OCI-LY3 (cell line): ENCODE measurements at regions not wholly inside any gene's neighbourhood (a gene's known extent, or its start where the extent isn't known, plus 50 kb on each side); places are given as distances from the start of the nearest gene placed in this dataset.

Experiments used
- H2AFZ ChIP-seq: fragments of 200-600, 300-600 bp; shearing (Covaris generic); 2 replicates; pipeline ENCODE4 v1.6.0; 2014; ENCODE audit warnings: antibody characterized with exemption, low read depth, low read length
- H3K27ac ChIP-seq: fragments of 200-600, 300-600 bp; sonication (generic); 2 replicates; pipeline ENCODE4 v1.5.1; 2014; ENCODE audit warnings: mild to moderate bottlenecking, low read length, moderate library complexity, mixed read lengths
- H3K27me3 ChIP-seq: fragments of 200-600, 300-600 bp; sonication (generic); 2 replicates; pipeline ENCODE4 v1.6.1; 2014; ENCODE audit warnings: low read depth, low read length, mixed read lengths
- H3K36me3 ChIP-seq: fragments of 200-600, 300-600 bp; sonication (generic); replicated peaks from 2 replicates; pipeline ENCODE3; 2014; ENCODE audit warnings: low read depth, low read length, mixed read lengths
- H3K4me1 ChIP-seq: fragments of 300-600, 200-600 bp; sonication (generic); 2 replicates; pipeline ENCODE4 v1.6.1; 2014; ENCODE audit warnings: low read length, mixed read lengths
- H3K4me2 ChIP-seq: fragments of 200-600, 300-600 bp; sonication (generic); 2 replicates; pipeline ENCODE4 v1.6.1; 2014; ENCODE audit warnings: low read length, mixed read lengths
- H3K4me3 ChIP-seq: fragments of 300-600, 200-600 bp; sonication (generic); 2 replicates; pipeline ENCODE4 v1.5.1; 2014; ENCODE audit warnings: antibody characterized with exemption, mild to moderate bottlenecking, low read length, moderate library complexity
- H3K79me2 ChIP-seq: fragments of 300-600, 200-600 bp; shearing (Covaris generic); 2 replicates; pipeline ENCODE4 v1.6.1; 2014; ENCODE audit warnings: mild to moderate bottlenecking, low read length, mixed read lengths
- H3K9ac ChIP-seq: fragments of 300-600, 200-600 bp; shearing (Covaris generic); 2 replicates; pipeline ENCODE4 v1.6.0; 2014; ENCODE audit warnings: mild to moderate bottlenecking, low read length, moderate library complexity
- H3K9me3 ChIP-seq: fragments of 200-600, 300-600 bp; shearing (Covaris generic); 2 replicates; pipeline ENCODE4 v1.6.1; 2014; ENCODE audit warnings: low read length, mixed read lengths; ENCODE audit not compliant: insufficient read depth
- H4K20me1 ChIP-seq: fragments of 200-600, 300-600 bp; sonication (generic); 2 replicates; pipeline ENCODE4 v1.6.1; 2016; ENCODE audit warnings: low read length, mixed read lengths; ENCODE audit not compliant: insufficient read depth
- EZH2phosphoT487 ChIP-seq: fragments of 200-600 bp; shearing (Covaris generic); IDR thresholded peaks from 2 replicates; pipeline ENCODE4 v1.6.1; 2018; ENCODE audit warnings: antibody characterized with exemption, mixed run types, low read depth
- TF ChIP-seq, protein P1 (sequence below): fragments of 200-600, 300-600 bp; sonication (generic); IDR thresholded peaks from 2 replicates; pipeline ENCODE4 v1.5.1; 2014; ENCODE audit warnings: antibody characterized with exemption, low read length, low read depth

DNA sequence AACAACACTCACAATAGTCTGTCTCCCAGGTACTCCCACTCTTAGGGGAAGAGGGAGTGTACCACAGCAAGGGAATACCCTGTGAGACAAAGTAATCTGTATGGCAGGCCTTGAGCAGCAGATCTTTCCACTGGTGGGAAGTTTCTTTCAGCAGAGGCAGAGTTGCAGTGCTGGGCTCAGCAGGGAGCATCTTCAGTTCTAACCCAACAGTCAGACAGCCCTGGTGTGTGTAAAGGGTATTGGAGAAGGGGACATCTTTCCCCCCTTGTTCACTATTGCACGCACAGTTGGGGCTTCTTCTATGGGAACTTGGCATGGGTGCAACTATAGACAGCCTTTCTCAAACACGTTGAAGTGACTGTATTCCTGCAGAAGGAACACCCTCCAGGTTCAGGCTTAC lies 159.4 kb upstream of the DPT start:
- H3K9ac ChIP-seq: no peak overlapping the region
- H3K36me3 ChIP-seq: no peaks in the 10 kb centered on the region
- no peaks in the 10 kb centered on the region for H3K79me2 ChIP-seq
- H3K27ac ChIP-seq: no peak overlapping the region
- H3K27me3 ChIP-seq: no peaks in the 10 kb centered on the region
- H3K4me2 ChIP-seq: no peak overlapping the region
- H4K20me1 ChIP-seq: no peaks in the 10 kb centered on the region
- H2AFZ ChIP-seq: no peak overlapping the region
- no peaks in the 10 kb centered on the region for H3K9me3 ChIP-seq
- no peaks in the 10 kb centered on the region for H3K4me1 ChIP-seq
- TF ChIP-seq EZH2phosphoT487: no peak
- TF ChIP-seq, protein P1, sequence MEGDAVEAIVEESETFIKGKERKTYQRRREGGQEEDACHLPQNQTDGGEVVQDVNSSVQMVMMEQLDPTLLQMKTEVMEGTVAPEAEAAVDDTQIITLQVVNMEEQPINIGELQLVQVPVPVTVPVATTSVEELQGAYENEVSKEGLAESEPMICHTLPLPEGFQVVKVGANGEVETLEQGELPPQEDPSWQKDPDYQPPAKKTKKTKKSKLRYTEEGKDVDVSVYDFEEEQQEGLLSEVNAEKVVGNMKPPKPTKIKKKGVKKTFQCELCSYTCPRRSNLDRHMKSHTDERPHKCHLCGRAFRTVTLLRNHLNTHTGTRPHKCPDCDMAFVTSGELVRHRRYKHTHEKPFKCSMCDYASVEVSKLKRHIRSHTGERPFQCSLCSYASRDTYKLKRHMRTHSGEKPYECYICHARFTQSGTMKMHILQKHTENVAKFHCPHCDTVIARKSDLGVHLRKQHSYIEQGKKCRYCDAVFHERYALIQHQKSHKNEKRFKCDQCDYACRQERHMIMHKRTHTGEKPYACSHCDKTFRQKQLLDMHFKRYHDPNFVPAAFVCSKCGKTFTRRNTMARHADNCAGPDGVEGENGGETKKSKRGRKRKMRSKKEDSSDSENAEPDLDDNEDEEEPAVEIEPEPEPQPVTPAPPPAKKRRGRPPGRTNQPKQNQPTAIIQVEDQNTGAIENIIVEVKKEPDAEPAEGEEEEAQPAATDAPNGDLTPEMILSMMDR: no peak
- H3K4me3 ChIP-seq: no peak overlapping the region

DNA sequence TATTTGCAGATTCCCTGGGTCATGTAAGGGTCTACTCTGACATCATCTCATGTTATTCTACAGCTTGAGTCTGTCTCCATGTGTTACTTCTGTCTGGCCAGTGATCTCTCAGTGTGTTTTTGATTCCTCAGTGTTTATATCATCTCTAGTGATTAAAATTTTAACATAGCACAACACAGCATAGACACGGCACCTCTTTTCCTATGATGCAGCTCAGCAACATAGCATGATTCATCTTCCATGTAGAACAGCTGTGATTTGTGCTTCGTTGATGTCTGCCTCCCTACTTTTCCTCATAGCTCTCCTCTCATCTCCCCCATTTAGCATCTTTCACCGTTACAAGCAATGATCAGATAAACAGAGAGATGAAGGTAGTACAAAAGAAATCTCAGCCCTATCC lies 163.9 kb upstream of the DPT start:
- H3K4me3 ChIP-seq: no peak overlapping the region
- H3K27ac ChIP-seq: no peak overlapping the region
- H4K20me1 ChIP-seq: no peaks in the 10 kb centered on the region
- peaks cover 21% of the 10 kb centered on the region for H3K27me3 ChIP-seq
- H3K4me2 ChIP-seq: no peak overlapping the region
- H3K36me3 ChIP-seq: no peaks in the 10 kb centered on the region
- no peak overlapping the region for H3K9ac ChIP-seq
- H3K4me1 ChIP-seq: no peaks in the 10 kb centered on the region
- no peak for TF ChIP-seq EZH2phosphoT487
- TF ChIP-seq, protein P1: no peak
- H2AFZ ChIP-seq: no peak overlapping the region
- no peaks in the 10 kb centered on the region for H3K79me2 ChIP-seq
- H3K9me3 ChIP-seq: no peaks in the 10 kb centered on the region

DNA sequence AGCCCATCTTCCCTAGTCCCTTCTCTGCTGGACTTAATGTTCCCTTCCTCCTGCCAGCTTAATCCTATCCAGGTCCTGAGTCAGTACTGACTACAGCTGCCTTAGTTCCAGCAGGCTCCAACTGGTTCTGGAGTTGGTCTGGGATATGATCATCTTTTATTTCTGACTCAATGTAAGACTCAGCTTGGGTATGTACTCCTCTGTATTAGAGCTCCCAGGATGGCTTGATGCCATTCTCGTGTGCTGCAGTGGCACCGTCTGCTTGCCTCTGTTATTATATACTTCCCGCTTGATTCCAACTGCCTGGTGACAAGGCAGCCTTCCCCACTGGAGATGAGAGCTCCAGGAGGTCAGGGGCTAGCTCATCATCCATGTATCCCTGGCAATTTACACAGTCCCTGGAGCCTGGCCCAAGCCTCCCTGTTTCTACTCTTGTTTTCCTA lies 164.4 kb upstream of the DPT start:
- no peak overlapping the region for H3K27ac ChIP-seq
- no peak overlapping the region for H2AFZ ChIP-seq
- no peak overlapping the region for H3K4me2 ChIP-seq
- no peaks in the 10 kb centered on the region for H3K4me1 ChIP-seq
- H3K36me3 ChIP-seq: no peaks in the 10 kb centered on the region
- no peak overlapping the region for H3K4me3 ChIP-seq
- peaks cover 22% of the 10 kb centered on the region for H3K27me3 ChIP-seq
- H3K9ac ChIP-seq: no peak overlapping the region
- TF ChIP-seq, protein P1: no peak
- TF ChIP-seq EZH2phosphoT487: no peak
- H3K79me2 ChIP-seq: no peaks in the 10 kb centered on the region
- H4K20me1 ChIP-seq: no peaks in the 10 kb centered on the region
- H3K9me3 ChIP-seq: no peaks in the 10 kb centered on the region

DNA sequence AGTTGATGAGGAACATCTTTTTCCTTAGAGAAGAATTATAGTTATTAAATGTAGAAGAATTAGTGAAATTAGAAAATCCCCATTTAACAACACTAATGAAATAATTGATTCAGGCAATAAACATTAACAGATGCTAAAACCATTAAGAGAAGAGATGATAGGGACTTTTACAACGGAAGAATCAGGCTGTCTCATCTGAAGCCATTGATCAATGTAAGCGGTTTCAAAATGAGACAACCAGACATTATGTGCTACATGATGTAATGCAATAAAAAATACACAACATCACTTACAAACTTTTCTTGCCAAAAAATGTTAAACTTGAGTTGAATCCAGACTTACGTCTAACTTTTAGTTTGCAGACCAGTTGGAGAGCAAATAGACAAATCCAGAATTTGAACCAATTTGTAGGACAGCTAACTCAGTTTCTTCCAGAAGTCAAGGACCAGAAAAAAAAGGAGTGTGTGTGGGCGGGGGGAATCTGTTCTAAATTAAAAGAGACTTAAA lies 165.4 kb upstream of the DPT start:
- Histone ChIP-seq H3K9me3 (no peaks in the 10 kb centered on the region), H3K9ac (no peak overlapping the region), H4K20me1 (no peaks in the 10 kb centered on the region), H3K4me1 (no peaks in the 10 kb centered on the region), H3K36me3 (no peaks in the 10 kb centered on the region), H2AFZ (no peak overlapping the region), H3K4me3 (no peak overlapping the region), H3K4me2 (no peak overlapping the region), H3K27ac (no peak overlapping the region), H3K27me3 (peaks cover 22% of the 10 kb centered on the region), H3K79me2 (no peaks in the 10 kb centered on the region)
- TF ChIP-seq EZH2phosphoT487: no peak
- TF ChIP-seq, protein P1: no peak
